ENCODE measurements at regions not wholly inside any gene's neighbourhood (a gene's known extent, or its start where the extent isn't known, plus 50 kb on each side); places are given as distances from the start of the nearest gene placed in this dataset.

DNA sequence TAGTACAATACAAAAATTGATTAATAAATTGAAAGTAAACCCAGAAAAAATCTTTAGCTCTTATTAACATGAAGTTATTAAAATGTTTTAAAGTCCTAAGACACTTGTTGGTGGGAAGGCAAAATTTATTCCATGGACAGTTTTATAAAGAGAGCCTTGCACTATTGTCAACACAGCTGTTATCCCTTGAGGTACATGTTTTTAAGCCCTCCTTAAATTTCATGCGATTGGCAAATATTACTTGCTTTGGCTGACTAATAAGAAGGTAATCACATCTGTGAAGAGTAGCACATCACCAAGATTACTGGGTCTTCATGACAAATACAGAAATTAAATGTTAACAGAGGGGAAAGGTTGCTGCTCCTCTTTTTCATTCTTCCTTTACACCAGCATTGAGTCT lies 611.1 kb downstream of the BRINP3 start:
- TF ChIP-seq, protein P1, sequence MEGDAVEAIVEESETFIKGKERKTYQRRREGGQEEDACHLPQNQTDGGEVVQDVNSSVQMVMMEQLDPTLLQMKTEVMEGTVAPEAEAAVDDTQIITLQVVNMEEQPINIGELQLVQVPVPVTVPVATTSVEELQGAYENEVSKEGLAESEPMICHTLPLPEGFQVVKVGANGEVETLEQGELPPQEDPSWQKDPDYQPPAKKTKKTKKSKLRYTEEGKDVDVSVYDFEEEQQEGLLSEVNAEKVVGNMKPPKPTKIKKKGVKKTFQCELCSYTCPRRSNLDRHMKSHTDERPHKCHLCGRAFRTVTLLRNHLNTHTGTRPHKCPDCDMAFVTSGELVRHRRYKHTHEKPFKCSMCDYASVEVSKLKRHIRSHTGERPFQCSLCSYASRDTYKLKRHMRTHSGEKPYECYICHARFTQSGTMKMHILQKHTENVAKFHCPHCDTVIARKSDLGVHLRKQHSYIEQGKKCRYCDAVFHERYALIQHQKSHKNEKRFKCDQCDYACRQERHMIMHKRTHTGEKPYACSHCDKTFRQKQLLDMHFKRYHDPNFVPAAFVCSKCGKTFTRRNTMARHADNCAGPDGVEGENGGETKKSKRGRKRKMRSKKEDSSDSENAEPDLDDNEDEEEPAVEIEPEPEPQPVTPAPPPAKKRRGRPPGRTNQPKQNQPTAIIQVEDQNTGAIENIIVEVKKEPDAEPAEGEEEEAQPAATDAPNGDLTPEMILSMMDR (IDR thresholded peaks at IDR 0.05), result no peak
- DNase-seq (ENCODE audit: low spot score) (no peak), ATAC-seq (ENCODE audit: low FRiP score) (no peak)

DNA sequence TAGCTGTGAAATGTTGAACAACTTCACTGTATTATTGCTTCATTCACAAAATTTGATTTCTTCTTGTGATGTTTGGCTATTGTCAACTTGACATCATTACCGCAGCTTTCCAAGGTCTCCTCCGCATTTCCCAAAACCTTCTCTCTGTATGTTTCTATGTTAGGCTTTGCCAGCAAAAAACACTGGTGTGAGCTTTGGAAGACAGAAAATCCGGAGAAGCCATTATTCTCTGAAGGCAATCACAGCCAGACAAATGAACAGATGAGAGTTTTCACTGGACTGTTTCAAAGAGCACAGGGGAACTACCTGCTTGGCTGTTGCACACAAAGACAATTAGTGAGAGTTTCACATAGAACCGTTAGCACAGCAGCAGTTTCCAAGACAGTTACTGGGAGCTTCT lies 609.6 kb downstream of the BRINP3 start:
- TF ChIP-seq, protein P1 (IDR thresholded peaks at IDR 0.05), result no peak
- ATAC-seq (ENCODE audit: low FRiP score) (no peak), DNase-seq (ENCODE audit: low spot score) (no peak)

DNA sequence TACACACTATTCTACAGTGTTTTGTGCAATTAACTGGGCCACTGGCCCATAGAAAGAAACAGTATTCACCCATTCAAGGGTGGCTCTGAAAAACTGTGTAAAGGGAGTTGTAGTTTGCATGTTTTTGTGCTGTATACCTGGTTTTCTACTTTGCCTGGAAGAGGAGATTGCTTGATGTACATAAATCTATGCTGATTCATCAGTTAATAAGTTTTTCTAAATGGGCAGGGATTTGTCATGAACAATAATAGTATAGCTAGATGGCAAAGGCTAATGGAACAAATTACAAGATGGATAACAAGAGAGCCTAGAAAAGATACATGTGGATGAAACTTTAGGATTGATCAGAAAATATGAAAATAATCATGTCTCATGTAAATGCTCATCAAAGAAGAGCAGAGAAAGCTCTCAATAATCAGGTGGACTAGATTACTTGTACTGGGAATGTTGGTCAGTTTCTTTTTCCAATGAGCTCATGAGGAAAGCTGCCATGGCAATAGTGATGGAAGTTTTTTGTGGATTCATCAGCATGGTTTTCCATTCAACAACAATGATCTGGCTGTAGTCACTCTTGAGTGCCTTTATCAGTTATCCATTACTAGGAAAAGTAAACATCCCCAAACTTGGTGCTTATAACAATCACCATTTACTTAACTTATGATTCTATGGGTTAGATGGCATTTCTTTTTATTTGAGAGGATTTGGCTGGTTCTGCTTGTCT lies 602.8 kb downstream of the BRINP3 start:
- TF ChIP-seq, protein P1 (IDR thresholded peaks at IDR 0.05), result no peak
- no peak for DNase-seq (ENCODE audit: low spot score)
- no peak for ATAC-seq (ENCODE audit: low FRiP score)

DNA sequence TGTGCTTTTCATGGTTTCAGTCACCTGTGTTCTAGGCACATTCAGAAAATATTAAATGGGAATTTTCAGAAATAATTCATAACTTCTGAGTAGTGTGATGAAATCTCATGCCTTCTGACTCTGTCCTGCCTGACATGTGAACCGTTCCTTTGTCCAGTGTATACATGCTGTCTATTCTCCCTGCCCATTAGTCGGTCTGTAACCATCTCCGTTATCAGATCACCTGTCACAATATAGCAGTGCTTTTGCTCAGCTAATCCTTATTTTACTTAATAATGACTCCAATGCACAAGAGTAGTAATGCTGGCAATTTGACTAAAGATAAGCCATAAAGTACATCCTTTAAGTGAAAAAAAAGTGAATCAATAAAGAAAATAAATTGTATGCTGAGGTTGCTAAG lies 597.5 kb downstream of the BRINP3 start:
- ATAC-seq (ENCODE audit: low FRiP score) (no peak), DNase-seq (ENCODE audit: low spot score) (no peak)
- TF ChIP-seq, protein P1 (IDR thresholded peaks at IDR 0.05), result no peak

DNA sequence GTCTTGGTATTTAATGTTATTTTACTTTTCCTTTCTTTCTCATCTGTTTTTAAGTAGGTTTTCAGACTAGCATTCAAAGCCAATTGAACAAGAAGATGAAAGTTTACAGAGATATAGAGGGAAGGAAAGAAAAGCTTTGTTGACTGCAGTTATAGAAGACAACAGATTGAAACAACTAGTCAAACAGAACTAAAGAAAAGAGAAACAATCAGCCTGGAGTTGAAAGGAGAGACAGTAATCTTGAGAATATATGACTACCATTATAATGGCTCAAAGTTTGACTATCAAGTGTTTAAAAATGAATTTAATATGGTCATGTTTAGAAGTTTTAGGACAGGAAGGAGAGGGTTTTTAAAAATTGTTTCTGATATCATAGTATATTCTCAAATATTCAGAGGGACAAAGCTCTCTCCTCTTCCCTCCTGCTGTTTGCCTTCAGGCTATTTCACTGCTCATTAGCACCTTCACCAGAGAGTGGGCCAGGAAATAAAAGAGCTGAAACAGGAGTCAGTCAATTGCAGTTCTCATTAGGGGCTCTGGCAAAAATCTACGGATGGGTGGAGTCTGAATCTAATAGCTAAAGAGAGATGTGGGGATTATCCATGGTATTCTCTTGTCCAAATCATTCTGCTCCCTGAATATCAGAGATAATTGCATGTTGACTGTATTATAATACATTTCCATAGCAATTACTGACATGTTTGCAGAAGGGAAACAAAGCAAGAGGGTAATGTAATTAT lies 577.8 kb downstream of the BRINP3 start:
- TF ChIP-seq, protein P1 (IDR thresholded peaks at IDR 0.05), result no peak
- ATAC-seq (ENCODE audit: low FRiP score), result no peak
- no peak for DNase-seq (ENCODE audit: low spot score)

DNA sequence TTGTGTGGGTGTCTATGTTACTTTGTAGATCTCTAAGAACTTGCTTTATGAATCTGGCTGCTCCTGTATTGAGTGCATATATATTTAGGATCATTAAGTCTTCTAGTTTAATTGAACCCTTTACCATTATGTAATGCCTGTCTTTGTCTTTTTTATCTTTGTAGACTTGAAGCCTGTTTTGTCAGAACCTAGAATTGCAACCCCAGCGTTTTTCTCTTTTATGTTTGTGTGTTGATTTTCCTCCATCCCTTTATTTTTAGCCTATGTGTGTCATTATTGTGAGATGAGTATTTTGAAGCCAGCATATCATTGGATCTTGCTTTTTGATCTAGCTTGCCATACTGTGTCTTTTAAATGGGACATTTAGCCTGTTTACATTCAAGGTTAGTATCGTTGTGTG lies 573.2 kb downstream of the BRINP3 start:
- TF ChIP-seq, protein P1 (IDR thresholded peaks at IDR 0.05), result no peak
- ATAC-seq (ENCODE audit: low FRiP score) (no peak), DNase-seq (ENCODE audit: low spot score) (no peak)

DNA sequence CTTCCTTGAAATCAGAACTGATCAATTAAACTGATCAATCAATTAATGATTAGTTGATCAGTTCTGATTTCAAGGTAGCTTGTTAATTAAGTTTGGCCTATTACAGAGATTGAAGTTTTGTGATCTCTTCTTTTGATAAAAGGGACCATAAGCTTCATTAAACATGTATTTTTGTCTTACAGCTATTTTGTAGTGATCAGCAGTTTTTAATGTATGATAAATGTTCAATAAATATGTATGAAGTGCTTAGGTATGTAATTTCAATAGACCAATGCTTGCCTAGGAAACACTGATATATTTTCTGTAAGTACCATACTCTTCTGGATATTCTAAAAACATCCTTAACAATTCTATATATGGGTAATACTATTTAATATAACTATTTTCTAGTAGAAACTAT lies 569.6 kb downstream of the BRINP3 start:
- TF ChIP-seq, protein P1 (IDR thresholded peaks at IDR 0.05), result no peak
- ATAC-seq (ENCODE audit: low FRiP score), result no peak
- no peak for DNase-seq (ENCODE audit: low spot score)

Measured in omental fat pad (tissue), 3 donors.